RWPE2 (cell line): ENCODE measurements at regions not wholly inside any gene's neighbourhood (a gene's known extent, or its start where the extent isn't known, plus 50 kb on each side); places are given as distances from the start of the nearest gene placed in this dataset.

Experiments used
- ATAC-seq: fragments of 200-7000 bp; cut with Tn5 transposase; 3 replicates; pipeline ENCODE4 v1.9.1; 2021; ENCODE audit warnings: low read depth
- DNase-seq: peaks from one replicate; pipeline ENCODE4 v3.0.0-alpha.2; 2020; ENCODE audit warnings: low spot score
- H3K27ac ChIP-seq: fragments of 450-650 bp; 2 replicates; pipeline ENCODE4 v1.5.1; 2017; ENCODE audit warnings: mild to moderate bottlenecking; ENCODE audit not compliant: poor library complexity, severe bottlenecking
- H3K27me3 ChIP-seq: fragments of 250-450 bp; sonication (Bioruptor Pico); 2 replicates; pipeline ENCODE4 v1.5.1; 2021; ENCODE audit warnings: mild to moderate bottlenecking, moderate library complexity; ENCODE audit not compliant: insufficient read depth, poor library complexity, severe bottlenecking
- H3K36me3 ChIP-seq: fragments of 250-450 bp; sonication (Bioruptor Pico); 2 replicates; pipeline ENCODE4 v1.5.1; 2020; ENCODE audit warnings: low read depth, mild to moderate bottlenecking, moderate library complexity
- H3K4me1 ChIP-seq: fragments of 250-450 bp; sonication (Bioruptor Pico); 2 replicates; pipeline ENCODE4 v1.5.1; 2021; ENCODE audit warnings: mild to moderate bottlenecking, moderate library complexity; ENCODE audit not compliant: insufficient read depth, poor library complexity, severe bottlenecking
- H3K4me3 ChIP-seq: fragments of 250-450 bp; sonication (Bioruptor Pico); 2 replicates; pipeline ENCODE4 v1.5.1; 2021; ENCODE audit warnings: mild to moderate bottlenecking, moderate library complexity; ENCODE audit not compliant: severe bottlenecking
- H3K9me3 ChIP-seq: fragments of 250-450 bp; sonication (Bioruptor Pico); 2 replicates; pipeline ENCODE4 v1.5.1; 2021; ENCODE audit warnings: mild to moderate bottlenecking, moderate library complexity; ENCODE audit not compliant: severe bottlenecking
- CTCF ChIP-seq: fragments of 450-650 bp; IDR thresholded peaks from one replicate; pipeline ENCODE4 v1.5.1; 2017; ENCODE audit warnings: mild to moderate bottlenecking, moderate library complexity; ENCODE audit not compliant: poor library complexity, severe bottlenecking

- ATAC-seq (no peak), DNase-seq (no peak)
- H3K9me3 ChIP-seq: no peaks in the 10 kb centered on the region
- H3K27me3 ChIP-seq: no peaks in the 10 kb centered on the region
- no peaks in the 10 kb centered on the region for H3K36me3 ChIP-seq
- no peak for TF ChIP-seq CTCF
- H3K4me3 ChIP-seq: no peak overlapping the region
- no peaks in the 10 kb centered on the region for H3K4me1 ChIP-seq
- no peak overlapping the region for H3K27ac ChIP-seq
These were observed 232.5 kb upstream of the SYNDIG1 start for GRCh38 chr20:24236963-24237362.

- DNase-seq (no peak), ATAC-seq (no peak)
- no peaks in the 10 kb centered on the region for H3K9me3 ChIP-seq
- H3K4me1 ChIP-seq: no peaks in the 10 kb centered on the region
- peaks cover 1% of the 10 kb centered on the region for H3K27me3 ChIP-seq
- no peak overlapping the region for H3K27ac ChIP-seq
- no peak overlapping the region for H3K4me3 ChIP-seq
- H3K36me3 ChIP-seq: no peaks in the 10 kb centered on the region
- TF ChIP-seq CTCF: no peak
These were observed 233.2 kb upstream of the SYNDIG1 start for GRCh38 chr20:24236201-24236600.

- Histone ChIP-seq H3K9me3 (no peaks in the 10 kb centered on the region), H3K27ac (no peak overlapping the region), H3K27me3 (peaks cover 5% of the 10 kb centered on the region), H3K4me3 (no peak overlapping the region), H3K4me1 (no peaks in the 10 kb centered on the region), H3K36me3 (no peaks in the 10 kb centered on the region)
- no peak for ATAC-seq
- no peak for TF ChIP-seq CTCF
- DNase-seq: no peak
These were observed 233.9 kb upstream of the SYNDIG1 start for GRCh38 chr20:24235296-24236175.

GRCh38 chr20:24227600-24227999 lies 239.0 kb upstream of the GGTLC1 start:
- Histone ChIP-seq H3K27ac (no peak overlapping the region), H3K4me1 (no peaks in the 10 kb centered on the region), H3K36me3 (no peaks in the 10 kb centered on the region), H3K9me3 (no peaks in the 10 kb centered on the region), H3K4me3 (no peak overlapping the region), H3K27me3 (peaks cover 19% of the 10 kb centered on the region)
- no peak for TF ChIP-seq CTCF
- DNase-seq (no peak), ATAC-seq (no peak)

GRCh38 chr20:24212494-24212893 lies 223.9 kb upstream of the GGTLC1 start:
- no peak overlapping the region for H3K27ac ChIP-seq
- no peaks in the 10 kb centered on the region for H3K9me3 ChIP-seq
- no peak for ATAC-seq
- H3K27me3 ChIP-seq: peaks cover 2% of the 10 kb centered on the region
- TF ChIP-seq CTCF: no peak
- no peaks in the 10 kb centered on the region for H3K4me1 ChIP-seq
- H3K4me3 ChIP-seq: no peak overlapping the region
- no peak for DNase-seq
- H3K36me3 ChIP-seq: no peaks in the 10 kb centered on the region
